ENCODE measurements at regions not wholly inside any gene's neighbourhood (a gene's known extent, or its start where the extent isn't known, plus 50 kb on each side); places are given as distances from the start of the nearest gene placed in this dataset.

DNA sequence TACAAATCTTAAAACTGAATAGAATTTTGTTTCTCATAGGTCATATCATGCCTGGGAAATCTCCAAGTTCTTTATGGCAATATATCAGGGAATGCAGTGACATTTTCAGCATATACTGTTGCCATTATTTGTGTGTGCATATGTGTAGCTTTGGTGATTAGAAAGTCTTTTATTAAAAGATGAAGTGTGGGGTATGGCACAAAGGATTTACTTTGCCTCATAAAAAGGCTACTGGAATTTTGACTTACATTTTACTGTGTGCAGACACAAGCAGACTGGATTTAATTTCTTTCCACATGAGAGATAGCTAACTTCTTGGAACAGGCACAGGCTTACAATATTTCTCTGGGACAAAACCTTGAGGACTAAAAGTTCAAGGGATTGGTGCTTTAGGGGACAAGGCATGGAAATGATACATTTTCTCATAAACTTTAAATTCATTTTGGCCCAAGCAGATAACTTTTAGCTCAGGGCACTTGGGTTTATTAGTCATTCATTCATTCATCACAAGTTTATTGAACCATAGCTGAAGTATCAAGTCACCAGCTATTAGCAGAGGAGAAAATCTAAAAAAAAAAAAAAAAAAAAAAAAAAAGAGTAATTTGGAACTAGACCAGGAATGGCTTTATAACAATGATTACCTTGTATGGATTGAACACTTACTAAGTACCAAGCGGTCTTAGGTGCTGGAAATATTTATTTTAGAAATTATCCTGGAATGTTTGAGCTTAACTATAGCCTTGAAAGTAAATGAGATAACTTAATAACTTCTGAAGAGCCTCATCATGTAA, 191.5 kb downstream of the SLIT2 start:
- TF ChIP-seq, protein P1, sequence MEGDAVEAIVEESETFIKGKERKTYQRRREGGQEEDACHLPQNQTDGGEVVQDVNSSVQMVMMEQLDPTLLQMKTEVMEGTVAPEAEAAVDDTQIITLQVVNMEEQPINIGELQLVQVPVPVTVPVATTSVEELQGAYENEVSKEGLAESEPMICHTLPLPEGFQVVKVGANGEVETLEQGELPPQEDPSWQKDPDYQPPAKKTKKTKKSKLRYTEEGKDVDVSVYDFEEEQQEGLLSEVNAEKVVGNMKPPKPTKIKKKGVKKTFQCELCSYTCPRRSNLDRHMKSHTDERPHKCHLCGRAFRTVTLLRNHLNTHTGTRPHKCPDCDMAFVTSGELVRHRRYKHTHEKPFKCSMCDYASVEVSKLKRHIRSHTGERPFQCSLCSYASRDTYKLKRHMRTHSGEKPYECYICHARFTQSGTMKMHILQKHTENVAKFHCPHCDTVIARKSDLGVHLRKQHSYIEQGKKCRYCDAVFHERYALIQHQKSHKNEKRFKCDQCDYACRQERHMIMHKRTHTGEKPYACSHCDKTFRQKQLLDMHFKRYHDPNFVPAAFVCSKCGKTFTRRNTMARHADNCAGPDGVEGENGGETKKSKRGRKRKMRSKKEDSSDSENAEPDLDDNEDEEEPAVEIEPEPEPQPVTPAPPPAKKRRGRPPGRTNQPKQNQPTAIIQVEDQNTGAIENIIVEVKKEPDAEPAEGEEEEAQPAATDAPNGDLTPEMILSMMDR (IDR thresholded peaks at IDR 0.05), result no peak
- TF ChIP-seq POLR2A (IDR thresholded peaks at IDR 0.05), result no peak
